M059J (cell line): ENCODE measurements at regions not wholly inside any gene's neighbourhood (a gene's known extent, or its start where the extent isn't known, plus 50 kb on each side); places are given as distances from the start of the nearest gene placed in this dataset.
A peak's percentile ranks its signal among the peaks of the same experiment; 100 is the strongest.
"Not testable (repeated sequence)": the region's sequence is repeated elsewhere in the genome, so short reads cannot be mapped to it uniquely, and the experiment has no call there.

Experiments
- DNase-seq: peaks from one replicate; pipeline ENCODE4 v3.0.0-alpha.2; 2012; ENCODE audit warnings: low read depth

DNA sequence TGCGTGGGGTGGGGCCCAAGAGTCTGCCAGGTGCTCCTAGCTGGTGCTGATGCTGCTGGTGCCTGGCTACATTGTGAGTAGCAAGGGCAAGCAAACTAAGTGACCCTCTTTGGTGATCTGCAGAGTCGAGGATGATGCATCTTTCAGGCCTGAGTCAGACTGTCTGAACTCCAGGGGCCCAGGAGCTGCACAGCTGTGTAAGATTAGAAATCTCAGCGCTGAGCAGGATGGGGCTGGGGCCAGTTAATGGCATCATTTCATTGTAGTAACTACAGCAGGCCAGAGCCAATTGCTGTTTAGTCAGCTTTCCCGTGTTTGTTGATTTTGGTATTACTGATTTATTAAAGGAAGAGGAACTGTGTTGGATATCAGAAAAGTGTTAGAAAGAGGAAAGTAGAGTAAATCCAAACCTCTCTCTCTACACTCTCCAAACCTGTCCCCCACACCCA lies 365.2 kb downstream of the PAX1 start:
- DNase-seq = no peak

DNA sequence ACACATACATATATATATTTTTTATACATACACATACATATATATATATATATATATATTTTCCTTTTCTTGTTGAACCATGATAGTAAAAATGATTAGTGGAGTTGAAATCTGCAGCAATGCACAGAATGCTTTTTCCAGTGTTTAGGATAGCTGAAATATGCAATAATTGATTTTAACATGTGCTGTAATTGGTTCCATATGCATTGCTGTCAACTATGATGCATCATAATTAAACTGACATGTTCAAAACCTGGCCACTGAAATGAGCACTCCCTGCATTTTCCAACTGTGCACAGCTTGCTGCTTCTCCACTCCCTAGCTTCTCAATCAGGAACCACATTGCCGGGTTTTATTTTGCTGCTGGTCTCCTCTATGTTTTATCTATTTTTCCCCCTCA lies 358.3 kb downstream of the PAX1 start:
- DNase-seq = no peak

DNA sequence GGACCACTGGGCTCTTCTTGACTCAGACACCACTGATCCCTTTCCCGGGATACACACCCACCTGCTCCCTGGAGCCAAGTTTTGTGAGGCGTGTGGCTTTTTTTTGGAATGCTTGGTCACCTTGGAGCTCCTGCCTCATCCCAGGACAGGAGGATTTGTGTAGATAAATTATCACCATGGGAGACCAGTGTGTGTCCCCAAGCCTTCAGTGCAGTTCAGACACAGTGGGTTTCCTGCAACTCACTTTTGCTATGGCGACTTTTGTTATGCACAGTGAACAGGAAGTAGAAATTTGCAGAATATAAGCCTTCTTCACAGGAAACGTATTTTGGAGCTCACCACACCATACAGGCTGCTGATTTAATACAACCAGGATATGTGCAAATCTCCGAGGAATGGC lies 357.4 kb downstream of the PAX1 start:
- DNase-seq = no peak

DNA sequence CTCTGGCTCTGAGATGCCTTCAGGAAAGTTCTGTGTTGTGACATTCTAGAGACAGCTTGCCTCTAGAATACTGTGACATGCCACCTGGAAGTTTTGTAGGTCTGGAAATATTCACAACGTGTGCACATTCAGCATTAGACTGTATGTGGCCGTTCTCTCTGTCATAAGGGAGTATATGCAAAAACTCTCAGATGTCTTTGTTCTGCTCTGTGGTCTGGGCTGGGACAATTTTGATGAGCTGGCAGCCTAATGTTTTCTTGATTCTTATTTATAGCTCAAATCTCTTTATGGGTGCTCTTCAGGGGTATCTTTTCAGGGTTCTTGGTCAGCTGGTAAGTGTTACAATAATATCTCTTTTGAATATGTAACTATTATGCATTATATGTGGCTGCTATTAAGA lies 355.1 kb downstream of the PAX1 start:
- DNase-seq = no peak

DNA sequence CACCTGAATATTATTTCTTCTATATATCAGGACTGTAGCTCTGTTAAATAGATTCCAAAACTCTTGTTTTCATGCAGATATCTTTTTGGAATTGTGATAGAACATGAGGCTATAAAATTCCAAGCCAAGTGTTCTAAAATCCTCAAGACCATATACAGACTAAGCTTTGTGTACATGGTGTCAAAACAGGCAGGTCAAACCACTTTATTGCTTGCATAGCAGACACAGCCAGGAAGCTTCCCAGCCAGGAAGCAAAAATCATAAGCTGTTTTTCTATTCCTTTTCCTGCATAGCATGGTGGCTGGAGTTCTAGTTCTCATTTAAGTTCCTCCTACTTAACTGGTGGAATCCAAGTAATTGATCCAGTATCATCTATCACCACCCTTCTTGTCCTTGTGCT lies 353.3 kb downstream of the PAX1 start:
- DNase-seq = no peak

DNA sequence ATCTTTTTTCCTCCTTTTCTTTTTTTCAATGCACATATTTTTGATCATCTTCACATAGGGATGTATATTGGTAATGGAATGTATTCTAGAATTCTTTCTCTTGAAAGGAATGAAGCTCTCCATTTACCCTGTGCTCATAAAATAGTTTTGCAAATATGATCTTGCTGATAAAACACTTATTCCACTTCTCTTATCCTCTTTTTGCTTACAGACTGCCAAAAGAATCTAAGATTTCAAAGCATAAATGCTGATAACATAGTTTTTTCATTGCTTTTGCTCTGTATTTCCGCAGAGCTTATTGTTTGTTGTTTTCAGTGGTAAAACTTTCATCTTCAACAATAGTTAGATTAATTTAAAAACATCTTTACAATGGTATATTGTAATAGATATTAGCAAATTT lies 350.5 kb downstream of the PAX1 start:
- no peak for DNase-seq

DNA sequence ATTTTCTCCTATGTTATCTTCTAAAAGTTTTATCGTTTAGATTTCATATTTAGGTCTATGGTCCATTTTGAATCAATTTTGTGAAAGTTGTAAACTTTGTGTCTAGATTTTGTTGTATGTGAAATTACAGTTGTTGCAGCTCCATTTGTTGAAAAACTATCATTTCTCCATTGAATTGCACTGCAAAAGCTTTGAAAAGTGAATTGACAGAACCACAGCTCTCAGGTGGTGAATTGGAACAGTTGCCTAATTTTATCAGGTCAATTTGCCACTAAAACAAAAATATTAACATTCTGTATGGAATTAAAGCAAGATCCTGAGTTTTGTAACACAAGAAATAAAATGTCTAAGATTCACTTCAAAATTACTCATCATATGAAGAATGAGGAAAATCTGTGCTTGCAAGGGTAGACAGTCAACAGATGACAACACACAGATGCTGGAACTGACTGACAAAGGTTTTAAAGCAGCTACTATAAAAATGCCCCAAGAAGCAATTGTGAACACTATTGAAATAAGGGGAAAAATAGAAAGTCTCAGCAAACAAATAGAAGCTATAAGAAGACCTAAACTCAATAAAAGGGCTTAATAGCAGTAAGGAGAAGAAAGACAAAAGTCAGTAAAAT lies 346.7 kb downstream of the PAX1 start:
- no peak for DNase-seq

DNA sequence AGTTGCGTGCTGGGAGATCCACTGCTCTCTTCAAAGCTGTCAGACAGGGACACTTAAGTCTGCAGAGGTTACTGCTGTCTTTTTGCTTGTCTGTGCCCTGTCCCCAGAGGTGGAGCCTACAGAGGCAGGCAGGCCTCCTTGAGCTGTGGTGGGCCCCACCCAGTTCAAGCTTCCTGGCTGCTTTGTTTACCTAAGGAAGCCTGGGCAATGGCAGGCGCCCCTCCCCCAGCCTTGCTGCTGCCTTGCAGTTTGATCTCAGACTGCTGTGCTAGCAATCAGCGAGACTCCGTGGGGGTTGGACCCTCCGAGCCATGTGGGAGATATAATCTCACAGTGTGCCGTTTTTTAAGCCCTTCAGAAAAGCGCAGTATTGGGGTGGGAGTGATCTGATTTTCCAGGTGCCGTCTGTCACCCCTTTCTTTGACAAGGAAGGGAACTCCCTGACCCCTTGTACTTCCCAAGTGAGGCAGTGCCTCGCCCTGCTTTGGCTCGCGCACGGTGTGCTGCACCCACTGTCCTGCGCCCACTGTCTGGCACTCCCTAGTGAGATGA lies 340.6 kb downstream of the PAX1 start:
- not testable (repeated sequence) for DNase-seq

DNA sequence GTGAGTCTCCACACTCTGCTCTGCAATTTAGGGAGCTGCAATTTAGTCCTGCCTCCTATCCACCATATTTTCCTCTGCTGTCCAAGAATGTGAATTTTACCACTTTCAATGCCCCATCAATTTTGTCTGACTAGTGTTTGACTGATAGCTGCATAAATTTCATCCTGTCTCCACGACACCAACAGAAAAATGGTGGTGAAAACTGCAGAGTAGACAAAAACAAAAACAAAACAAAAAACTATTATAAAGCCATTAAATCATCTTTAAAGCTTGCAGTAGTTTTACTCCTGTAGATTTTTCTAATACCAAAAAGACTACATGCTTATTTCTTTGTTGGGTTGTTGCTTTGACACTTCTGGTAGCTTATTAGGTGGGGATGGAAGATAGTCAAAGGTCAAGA lies 322.0 kb downstream of the PAX1 start:
- DNase-seq = no peak

DNA sequence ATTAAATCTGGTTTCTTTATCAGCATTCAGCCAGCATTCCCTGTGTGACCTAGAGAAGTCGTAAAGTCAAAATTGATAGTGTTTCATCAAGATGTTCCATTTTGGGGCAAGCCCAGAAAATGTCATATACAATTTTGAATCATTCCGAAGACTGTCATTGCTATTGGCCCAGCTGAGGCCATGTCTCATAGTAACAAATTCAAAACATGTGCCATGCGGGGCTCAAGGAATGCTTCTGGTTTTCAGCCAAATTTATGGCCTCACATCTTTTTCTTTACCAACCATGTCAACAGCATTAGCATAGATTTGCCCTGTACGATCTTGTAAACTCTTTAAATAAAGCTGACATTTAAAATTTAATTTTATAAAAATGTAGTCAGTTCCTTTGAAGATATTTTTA lies 314.7 kb downstream of the PAX1 start:
- no peak for DNase-seq

DNA sequence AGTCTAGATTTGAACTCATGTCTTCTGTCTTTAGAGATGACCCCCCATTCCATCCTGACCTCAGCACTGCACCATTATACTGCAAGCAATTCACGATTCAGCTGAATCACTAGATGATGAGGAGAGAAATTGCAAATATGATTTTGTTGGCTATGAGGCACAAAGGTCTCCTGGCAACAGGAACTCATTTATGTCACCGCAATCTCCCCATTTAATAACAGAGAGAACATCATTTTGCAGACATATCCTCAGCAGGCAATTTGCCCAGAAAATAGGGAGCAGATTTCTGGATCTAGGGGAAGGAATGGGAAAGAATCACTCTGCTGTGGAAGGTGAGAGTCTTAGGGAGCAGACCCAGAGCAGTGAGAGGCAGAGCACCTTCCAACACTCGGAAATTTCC lies 303.0 kb downstream of the PAX1 start:
- no peak for DNase-seq

DNA sequence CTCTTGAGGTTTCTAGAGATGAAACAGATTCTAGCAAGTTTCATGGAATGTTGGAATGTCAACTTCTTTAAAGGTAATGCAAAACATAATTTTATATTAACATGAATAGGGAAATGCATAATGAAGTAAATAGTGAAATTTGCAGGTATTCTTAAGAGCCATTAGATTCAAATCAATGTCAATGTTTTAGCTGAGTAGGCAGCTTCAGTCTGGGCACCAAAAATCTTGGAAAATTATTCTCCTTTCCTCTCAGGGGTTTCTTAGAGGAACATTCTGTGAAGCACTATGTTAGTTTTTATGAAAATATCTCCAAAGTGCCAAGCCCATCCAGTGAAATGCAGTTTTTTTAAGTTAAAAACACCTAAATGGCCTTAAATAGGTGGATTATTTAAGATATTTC lies 300.8 kb downstream of the PAX1 start:
- DNase-seq = no peak

DNA sequence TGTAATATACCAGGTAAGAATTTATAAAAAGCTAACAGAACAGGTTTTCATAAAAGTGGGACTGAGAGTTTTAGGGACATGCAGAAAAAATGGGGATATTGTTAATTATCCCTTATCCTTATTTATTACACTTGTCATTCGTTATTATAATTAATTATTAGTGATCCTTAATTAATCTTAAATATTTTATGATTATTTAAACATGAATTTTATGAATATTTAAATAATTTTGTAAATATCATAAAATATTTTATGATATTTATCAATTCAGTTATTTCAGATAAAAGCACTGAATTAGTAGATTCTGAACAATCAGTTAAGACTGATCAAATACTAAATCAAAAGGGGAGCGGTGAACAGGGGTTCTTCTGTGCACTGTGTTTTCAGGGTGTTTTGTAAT lies 300.1 kb downstream of the PAX1 start:
- no peak for DNase-seq

DNA sequence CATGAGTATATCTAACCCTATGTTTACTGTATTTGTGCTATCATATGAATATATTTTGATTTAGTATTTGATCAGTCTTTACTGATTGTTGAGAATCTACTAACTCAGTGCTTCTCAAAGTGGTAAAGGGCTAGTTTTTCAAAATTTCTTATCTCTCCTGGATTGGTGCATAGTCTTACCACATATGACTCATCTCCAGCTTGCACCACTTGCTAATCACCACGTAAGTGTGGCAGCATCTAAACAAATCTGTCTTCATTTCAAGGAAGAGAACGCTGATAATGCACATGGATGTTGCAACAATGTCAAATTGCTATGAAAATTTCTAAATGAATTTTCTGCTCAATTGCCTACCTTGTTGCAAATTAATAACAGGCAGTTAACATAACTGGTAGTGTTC lies 299.5 kb downstream of the PAX1 start:
- no peak for DNase-seq

DNA sequence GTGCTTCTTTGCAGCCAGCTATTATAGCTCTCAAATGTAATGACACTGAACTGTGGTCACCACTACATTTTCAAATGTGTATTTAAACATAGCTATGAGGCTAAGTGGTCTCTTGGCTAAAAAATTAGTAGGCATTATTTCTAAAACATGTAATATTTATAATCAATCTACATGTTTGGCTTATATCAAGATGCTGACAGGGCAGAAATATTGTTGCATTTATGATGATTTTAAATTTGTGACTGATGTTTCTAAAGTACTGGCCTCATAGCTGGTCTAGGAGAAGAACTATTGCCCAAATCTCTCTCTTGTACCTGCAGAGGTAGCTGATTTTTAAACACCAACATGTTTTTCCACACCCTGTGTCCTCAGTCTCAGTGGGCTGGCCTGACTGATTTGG lies 298.2 kb downstream of the PAX1 start:
- no peak for DNase-seq

DNA sequence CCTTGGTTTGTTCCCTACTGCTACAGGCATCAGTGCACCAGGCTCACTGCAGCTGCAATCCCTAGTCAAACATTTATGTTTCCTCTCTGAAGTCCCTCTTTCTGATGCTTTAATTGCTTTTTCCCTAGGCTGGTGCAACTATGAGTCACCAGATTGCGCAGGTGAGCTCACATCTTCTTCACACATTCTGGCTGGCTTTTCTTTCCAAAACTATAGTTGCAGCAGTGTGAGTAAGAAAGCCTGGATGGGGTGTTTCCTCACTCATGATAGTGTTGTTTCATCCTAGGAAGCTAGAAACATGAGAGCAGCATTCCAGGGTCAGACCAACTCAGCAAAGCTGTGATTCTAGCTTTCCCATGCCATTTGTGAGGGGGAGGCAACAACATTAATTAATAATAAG lies 296.4 kb downstream of the PAX1 start:
- no peak for DNase-seq

DNA sequence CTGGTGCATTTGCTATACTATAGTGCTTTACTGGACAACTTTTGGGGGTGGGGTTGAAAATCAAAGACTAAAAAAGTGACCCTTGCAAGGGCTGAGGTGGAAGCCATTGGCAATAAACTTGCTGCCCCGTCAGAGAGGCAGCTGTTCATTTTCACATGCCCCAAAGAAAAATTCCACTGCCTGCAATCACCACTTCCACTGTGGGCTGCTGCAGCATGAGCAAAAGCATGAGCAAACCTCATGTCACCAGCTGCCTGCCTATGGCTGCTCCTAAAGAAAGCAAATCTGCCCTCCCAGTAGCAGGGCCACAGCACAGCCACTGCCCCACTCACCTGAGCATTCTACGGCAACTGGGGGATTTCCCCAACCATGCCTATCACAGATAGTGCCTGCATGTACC lies 290.0 kb downstream of the PAX1 start:
- no peak for DNase-seq

DNA sequence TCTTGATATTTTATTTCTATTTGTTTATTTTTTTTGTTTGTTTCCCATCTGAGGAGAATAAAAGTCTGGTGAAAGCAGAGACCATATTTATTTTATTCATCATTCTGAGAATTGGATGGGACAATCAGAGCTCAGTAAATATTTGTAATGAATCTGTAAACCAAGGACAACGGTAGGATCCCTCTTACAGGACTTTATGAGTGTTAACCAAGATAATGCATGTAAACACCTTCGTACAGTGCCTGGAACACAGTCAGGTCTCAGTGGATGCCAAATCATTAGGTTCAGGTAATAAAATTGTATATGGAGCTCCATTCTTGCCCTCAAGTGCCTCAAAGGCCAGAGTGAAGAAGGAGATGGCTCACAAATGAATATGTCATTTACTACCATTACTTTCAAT lies 288.7 kb downstream of the PAX1 start:
- DNase-seq = no peak

DNA sequence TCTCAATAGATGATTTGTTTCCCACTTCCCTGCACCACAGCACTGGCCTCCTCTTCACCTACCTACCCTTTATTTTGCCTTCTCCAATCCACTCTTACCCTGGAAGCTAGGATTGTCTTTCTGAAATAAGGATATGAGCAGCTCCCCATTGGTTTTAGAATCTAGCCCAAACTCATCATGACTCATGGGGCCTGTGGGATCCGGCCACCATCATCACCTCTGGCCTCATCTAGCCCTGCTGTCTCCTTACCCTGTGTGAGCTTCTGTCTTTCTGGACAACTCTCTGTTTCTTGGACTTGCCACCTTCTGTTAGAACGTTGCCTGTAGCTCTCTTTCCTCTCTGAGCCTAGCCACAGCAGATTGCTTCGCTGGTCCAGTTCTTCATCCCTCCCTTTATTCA lies 277.1 kb downstream of the PAX1 start:
- no peak for DNase-seq

DNA sequence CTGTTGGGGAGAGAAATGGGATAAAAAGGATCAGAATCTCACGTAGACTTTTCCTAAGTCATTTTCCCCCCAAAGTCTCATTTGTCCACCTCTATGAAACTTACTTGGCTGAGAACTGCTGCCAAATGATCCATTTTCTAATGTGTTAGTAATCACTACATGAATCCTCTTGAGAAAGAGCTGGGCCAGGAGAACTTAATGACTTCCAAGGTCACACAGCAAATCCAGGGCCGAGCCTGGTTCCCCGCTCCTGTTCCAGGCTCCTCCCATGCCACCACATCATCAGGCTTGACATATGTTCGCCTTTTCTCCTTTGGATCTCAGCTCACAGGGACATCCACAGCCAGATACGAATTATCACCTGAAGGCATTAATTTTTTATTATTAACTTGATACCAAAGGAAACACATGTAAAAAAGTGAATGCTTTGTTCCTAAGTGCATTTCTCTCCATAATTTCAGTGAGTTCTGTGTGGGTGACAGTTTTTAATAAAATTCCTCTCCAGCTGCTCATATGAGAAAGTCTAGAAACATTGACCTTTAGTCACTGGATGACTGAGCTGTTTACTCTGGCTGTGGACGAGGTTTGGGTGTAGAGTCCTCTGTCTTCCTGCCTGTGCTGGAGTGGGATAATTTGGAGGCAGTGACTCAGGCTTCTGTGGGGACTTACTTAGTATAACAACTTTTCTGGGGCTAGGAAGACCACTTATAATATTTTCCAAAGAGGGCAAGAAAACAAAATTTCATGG lies 276.3 kb downstream of the PAX1 start:
- peak; percentile 29 for DNase-seq

DNA sequence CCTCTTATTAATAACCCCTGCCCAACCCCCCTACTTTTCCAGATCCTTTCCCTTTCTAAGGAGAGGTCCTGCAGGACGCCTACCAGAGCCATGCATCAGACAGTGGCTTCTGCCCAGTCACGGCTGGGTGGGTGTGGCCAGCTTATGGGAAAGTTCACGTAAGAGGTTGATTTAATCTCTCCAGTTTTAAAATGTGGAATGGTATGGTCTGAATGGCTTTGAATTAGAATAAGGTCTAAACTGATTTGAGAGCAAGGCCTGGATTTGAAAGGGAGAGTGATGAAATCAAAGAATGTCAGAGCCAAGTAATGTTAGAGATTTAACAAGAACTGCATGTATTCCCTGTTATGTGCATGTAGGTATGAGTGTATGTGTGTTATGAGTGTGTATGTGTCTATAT lies 275.7 kb downstream of the PAX1 start:
- DNase-seq = no peak

DNA sequence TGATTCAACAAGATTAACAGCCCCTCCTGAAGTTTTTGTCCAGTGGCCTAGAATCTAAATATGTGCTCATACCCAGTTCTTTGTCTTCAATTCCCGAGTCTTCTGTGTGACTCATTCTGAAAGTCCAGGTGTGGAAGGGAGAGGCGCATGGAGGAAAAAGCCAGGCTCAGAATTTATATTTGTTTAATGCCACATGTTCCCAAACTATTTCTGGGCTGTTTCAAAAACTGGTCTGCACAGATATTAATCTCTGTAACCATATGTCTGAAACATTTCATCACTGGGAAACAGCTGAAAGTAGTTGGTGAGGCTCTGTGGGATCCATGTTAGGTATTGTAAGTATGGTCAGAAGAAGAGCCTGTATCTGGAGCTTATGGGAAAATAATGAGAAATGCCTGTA lies 266.0 kb downstream of the PAX1 start:
- DNase-seq = no peak

DNA sequence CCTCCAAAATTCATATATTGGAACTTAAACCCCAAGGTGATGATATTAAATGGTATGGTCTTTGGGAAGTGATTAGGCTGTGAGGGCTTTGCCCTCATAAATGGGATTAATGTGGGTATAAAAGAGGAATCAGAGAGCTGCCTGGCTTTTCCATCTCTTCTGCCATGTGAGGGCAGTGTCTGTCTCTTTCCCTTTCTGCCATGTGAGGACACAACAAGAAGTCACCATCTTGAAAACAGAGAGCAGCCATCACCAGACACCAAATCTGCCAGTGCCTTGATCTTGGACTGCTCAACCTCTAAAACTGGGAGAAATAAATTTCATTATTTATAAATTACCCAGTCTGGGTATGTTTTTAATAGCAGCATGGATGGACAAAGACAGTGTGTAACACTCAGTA lies 263.0 kb downstream of the PAX1 start:
- no peak for DNase-seq

DNA sequence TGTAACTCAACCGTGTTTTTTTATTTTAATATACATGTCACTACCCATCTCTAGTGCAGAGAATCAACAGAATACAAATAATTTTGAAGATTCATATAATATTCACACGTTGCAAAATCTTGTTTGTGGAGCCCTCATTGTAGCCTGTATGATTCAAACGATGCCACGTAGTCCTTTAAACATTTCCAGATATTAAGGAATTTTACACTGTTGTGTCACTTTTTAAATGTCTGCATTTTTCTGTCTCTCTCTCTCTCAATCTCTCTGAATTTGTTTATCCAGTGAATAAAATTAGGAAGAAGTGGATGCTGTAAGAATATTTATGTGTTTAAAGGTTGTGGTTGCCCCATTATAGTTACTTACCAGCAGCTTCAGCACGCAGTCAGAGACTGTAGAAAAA lies 262.0 kb downstream of the PAX1 start:
- no peak for DNase-seq
